ENCODE measurements at regions not wholly inside any gene's neighbourhood (a gene's known extent, or its start where the extent isn't known, plus 50 kb on each side); places are given as distances from the start of the nearest gene placed in this dataset.

DNA sequence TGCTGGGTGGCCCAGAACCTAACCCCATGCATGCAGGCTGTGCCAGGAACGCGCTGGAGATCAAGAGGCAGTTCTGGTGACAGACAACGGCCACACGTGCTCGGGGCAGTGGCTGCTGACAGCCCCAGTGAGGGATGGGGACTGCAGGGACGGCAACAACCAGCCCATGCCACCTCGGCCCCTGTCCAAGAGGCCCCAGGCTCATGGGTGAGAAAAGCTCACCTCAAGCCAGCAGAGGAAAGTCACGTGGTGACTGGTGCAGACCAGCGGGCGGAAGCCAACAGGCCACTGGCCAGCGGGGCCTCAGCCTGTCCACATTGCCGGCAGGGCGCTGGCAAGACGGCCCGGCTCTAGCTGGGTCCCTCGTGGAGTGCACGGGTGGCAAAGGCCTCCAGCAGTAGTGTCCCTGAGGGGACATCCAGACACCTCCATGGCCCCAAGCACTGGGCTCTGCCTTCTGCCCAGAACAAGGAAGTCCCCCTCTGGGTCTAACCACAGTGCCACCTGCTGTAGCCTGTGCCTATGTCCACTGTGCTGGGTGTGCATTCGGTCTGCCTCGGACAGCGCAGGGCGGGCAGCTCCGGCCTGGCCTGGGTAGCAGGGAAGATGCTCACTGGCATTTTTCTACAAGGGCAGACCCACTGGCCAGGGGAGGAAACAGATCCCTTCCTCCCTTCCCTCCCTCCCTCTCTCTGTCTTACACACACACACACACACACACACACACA, 134.1 kb downstream of the NCOR2 start:
- Mint-ChIP-seq H3K27ac (ENCODE audit: unreplicated experiment) (no peak overlapping the region), H3K9me3 (ENCODE audit: unreplicated experiment) (peaks cover 12% of the 10 kb centered on the region), H3K36me3 (ENCODE audit: insufficient read depth, unreplicated experiment) (peaks cover 52% of the 10 kb centered on the region), H3K27me3 (ENCODE audit: insufficient read depth, unreplicated experiment) (no peaks in the 10 kb centered on the region), H3K4me1 (ENCODE audit: low read depth, unreplicated experiment) (no peaks in the 10 kb centered on the region), H3K4me3 (ENCODE audit: unreplicated experiment) (no peak overlapping the region)
- POLR2A ChIA-PET = no interaction called here
- H3K4me1 ChIP-seq = no peaks in the 10 kb centered on the region
- TF ChIP-seq, protein P1, sequence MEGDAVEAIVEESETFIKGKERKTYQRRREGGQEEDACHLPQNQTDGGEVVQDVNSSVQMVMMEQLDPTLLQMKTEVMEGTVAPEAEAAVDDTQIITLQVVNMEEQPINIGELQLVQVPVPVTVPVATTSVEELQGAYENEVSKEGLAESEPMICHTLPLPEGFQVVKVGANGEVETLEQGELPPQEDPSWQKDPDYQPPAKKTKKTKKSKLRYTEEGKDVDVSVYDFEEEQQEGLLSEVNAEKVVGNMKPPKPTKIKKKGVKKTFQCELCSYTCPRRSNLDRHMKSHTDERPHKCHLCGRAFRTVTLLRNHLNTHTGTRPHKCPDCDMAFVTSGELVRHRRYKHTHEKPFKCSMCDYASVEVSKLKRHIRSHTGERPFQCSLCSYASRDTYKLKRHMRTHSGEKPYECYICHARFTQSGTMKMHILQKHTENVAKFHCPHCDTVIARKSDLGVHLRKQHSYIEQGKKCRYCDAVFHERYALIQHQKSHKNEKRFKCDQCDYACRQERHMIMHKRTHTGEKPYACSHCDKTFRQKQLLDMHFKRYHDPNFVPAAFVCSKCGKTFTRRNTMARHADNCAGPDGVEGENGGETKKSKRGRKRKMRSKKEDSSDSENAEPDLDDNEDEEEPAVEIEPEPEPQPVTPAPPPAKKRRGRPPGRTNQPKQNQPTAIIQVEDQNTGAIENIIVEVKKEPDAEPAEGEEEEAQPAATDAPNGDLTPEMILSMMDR (IDR thresholded peaks at IDR 0.05; ENCODE audit: insufficient read depth in 1 of 2, low read depth in 1 of 2, low read length in 1 of 2, severe bottlenecking in 1 of 2, unreplicated experiment in 1 of 2) = no peak
- H3K36me3 ChIP-seq (ENCODE audit: control insufficient read depth, insufficient read depth, low read length) = peaks cover 2% of the 10 kb centered on the region
- BruUV-seq (replicated peaks) = no TSS peak
- intact Hi-C loops (cut with micrococcal nuclease; ENCODE audit: unreplicated experiment) = no loop called here
- CTCF ChIA-PET = no interaction called here
- no peaks in the 10 kb centered on the region for H3K9me3 ChIP-seq
- no peak for DNase-seq
- H3K27me3 ChIP-seq (replicated peaks; ENCODE audit: control insufficient read depth, insufficient read depth, low read length) = no peaks in the 10 kb centered on the region
- H3K4me3 ChIP-seq (ENCODE audit: low read depth, low read length) = no peak overlapping the region

DNA sequence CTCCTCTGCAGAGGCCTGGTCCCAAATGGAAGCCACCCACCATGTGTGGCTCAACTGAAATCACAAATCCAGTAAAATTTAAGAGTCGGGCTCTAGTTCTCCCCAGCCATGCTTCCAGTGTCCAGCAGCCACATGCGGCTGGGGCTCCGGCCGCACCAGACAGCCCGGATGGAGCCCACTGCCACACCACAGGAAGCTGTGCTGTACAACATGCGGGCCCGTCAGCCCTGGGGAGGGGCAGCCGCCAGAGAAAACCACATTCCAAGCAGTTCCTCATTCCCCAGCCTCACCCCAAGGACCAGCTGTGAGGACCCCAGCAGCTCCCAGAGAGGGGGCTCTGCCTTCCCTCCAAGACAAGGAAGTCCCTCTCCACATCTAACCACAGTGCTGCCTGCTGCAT, 135.0 kb downstream of the NCOR2 start:
- Mint-ChIP-seq H3K4me1 (ENCODE audit: low read depth, unreplicated experiment) (no peaks in the 10 kb centered on the region), H3K27ac (ENCODE audit: unreplicated experiment) (no peak overlapping the region), H3K36me3 (ENCODE audit: insufficient read depth, unreplicated experiment) (peaks cover 61% of the 10 kb centered on the region), H3K27me3 (ENCODE audit: insufficient read depth, unreplicated experiment) (no peaks in the 10 kb centered on the region), H3K4me3 (ENCODE audit: unreplicated experiment) (no peak overlapping the region), H3K9me3 (ENCODE audit: unreplicated experiment) (peaks cover 12% of the 10 kb centered on the region)
- H3K4me3 ChIP-seq (ENCODE audit: low read depth, low read length) = no peak overlapping the region
- H3K4me1 ChIP-seq = no peaks in the 10 kb centered on the region
- H3K27me3 ChIP-seq (replicated peaks; ENCODE audit: control insufficient read depth, insufficient read depth, low read length) = no peaks in the 10 kb centered on the region
- POLR2A ChIA-PET = no interaction called here
- BruUV-seq (replicated peaks) = no TSS peak
- CTCF ChIA-PET = no interaction called here
- TF ChIP-seq, protein P1 (IDR thresholded peaks at IDR 0.05; ENCODE audit: insufficient read depth in 1 of 2, low read depth in 1 of 2, low read length in 1 of 2, severe bottlenecking in 1 of 2, unreplicated experiment in 1 of 2) = no peak
- intact Hi-C loops (cut with micrococcal nuclease; ENCODE audit: unreplicated experiment) = no loop called here
- peaks cover 2% of the 10 kb centered on the region for H3K36me3 ChIP-seq (ENCODE audit: control insufficient read depth, insufficient read depth, low read length)
- DNase-seq = no peak
- no peaks in the 10 kb centered on the region for H3K9me3 ChIP-seq

DNA sequence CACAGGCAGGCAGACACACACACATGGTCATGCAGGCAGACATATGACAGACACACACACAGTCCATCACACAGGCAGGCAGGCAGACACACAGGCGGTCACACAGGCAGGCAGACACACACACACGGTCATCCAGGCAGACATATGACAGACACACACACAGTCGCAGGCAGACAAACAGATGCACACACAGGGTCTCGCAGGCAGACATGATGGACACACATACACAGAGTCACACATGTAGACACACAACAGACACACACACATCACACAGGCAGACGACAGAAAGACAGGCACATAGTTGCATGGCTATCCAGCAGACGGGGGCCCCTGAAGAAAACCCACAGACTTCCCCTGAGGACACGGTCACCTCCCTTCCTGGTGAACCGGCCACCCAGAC, 135.4 kb downstream of the NCOR2 start:
- TF ChIP-seq, protein P1 (IDR thresholded peaks at IDR 0.05; ENCODE audit: insufficient read depth in 1 of 2, low read depth in 1 of 2, low read length in 1 of 2, severe bottlenecking in 1 of 2, unreplicated experiment in 1 of 2) = no peak
- H3K27me3 ChIP-seq (replicated peaks; ENCODE audit: control insufficient read depth, insufficient read depth, low read length) = no peaks in the 10 kb centered on the region
- Mint-ChIP-seq H3K4me3 (ENCODE audit: unreplicated experiment) (no peak overlapping the region), H3K36me3 (ENCODE audit: insufficient read depth, unreplicated experiment) (peaks cover 61% of the 10 kb centered on the region), H3K4me1 (ENCODE audit: low read depth, unreplicated experiment) (no peaks in the 10 kb centered on the region), H3K9me3 (ENCODE audit: unreplicated experiment) (peaks cover 12% of the 10 kb centered on the region), H3K27me3 (ENCODE audit: insufficient read depth, unreplicated experiment) (no peaks in the 10 kb centered on the region), H3K27ac (ENCODE audit: unreplicated experiment) (no peak overlapping the region)
- no peak for DNase-seq
- intact Hi-C loops (cut with micrococcal nuclease; ENCODE audit: unreplicated experiment) = no loop called here
- H3K36me3 ChIP-seq (ENCODE audit: control insufficient read depth, insufficient read depth, low read length) = peaks cover 3% of the 10 kb centered on the region
- H3K4me1 ChIP-seq = no peaks in the 10 kb centered on the region
- H3K9me3 ChIP-seq = no peaks in the 10 kb centered on the region
- POLR2A ChIA-PET = no interaction called here
- CTCF ChIA-PET = no interaction called here
- H3K4me3 ChIP-seq (ENCODE audit: low read depth, low read length) = no peak overlapping the region
- no TSS peak for BruUV-seq (replicated peaks)

All from Caco-2 (cell line).